A673 (cell line): ENCODE measurements at regions not wholly inside any gene's neighbourhood (a gene's known extent, or its start where the extent isn't known, plus 50 kb on each side); places are given as distances from the start of the nearest gene placed in this dataset.

Experiments
- BruUV-seq: library from RNA; stranded (reverse); fragments of 400-500 nt; replicated peaks from 2 replicates; lab custom pipeline; 2021; lab: Mats Ljungman, UMichigan
- CTCF ChIA-PET: fragments of 300-600 bp; sonication (Branson Sonifier 250); formaldehyde crosslinking; loops from one replicate; lab custom pipeline; 2022; ENCODE audit warnings: antibody characterized with exemption; lab: Charles Lee
- POLR2A ChIA-PET: fragments of 300-600 bp; sonication (Branson Sonifier 250); formaldehyde crosslinking; loops from one replicate; lab custom pipeline; 2022; ENCODE audit warnings: antibody characterized with exemption; ENCODE audit not compliant: low non-redundant PET; lab: Charles Lee
- DNase-seq: peaks from one replicate; pipeline ENCODE4 v3.0.0-alpha.2; 2015; ENCODE audit warnings: low spot score
- H3K27ac ChIP-seq: fragments of 200-600 bp; sonication (generic); 2 replicates; pipeline ENCODE4 v1.5.1; 2016; ENCODE audit warnings: mixed run types, low read depth, mild to moderate bottlenecking, mixed read lengths, antibody characterized with exemption, low read length; ENCODE audit not compliant: poor library complexity, severe bottlenecking
- H3K27me3 ChIP-seq: fragments of 200-600 bp; sonication (generic); replicated peaks from 2 replicates; pipeline ENCODE4 v1.6.1; 2017; ENCODE audit warnings: mixed run types, low read depth, mild to moderate bottlenecking, mixed read lengths, antibody characterized with exemption, low read length; ENCODE audit not compliant: insufficient read depth, poor library complexity
- H3K36me3 ChIP-seq: fragments of 200-600 bp; sonication (generic); 2 replicates; pipeline ENCODE4 v1.6.1; 2016; ENCODE audit warnings: mixed run types, mild to moderate bottlenecking, mixed read lengths, antibody characterized with exemption, low read length; ENCODE audit not compliant: insufficient read depth, poor library complexity, severe bottlenecking
- H3K4me1 ChIP-seq: fragments of 200-600 bp; sonication (generic); 2 replicates; pipeline ENCODE4 v1.6.1; 2017; ENCODE audit warnings: mixed run types, mild to moderate bottlenecking, mixed read lengths, antibody characterized with exemption, low read length; ENCODE audit not compliant: insufficient read depth, poor library complexity, severe bottlenecking
- H3K4me3 ChIP-seq: fragments of 200-600 bp; sonication (generic); 2 replicates; pipeline ENCODE4 v1.5.1; 2016; ENCODE audit warnings: low read depth, mixed run types, mild to moderate bottlenecking, mixed read lengths, low read length; ENCODE audit not compliant: poor library complexity, severe bottlenecking
- H3K9me3 ChIP-seq: fragments of 200-600 bp; sonication (generic); 2 replicates; pipeline ENCODE4 v1.6.1; 2016; ENCODE audit warnings: mixed run types, low read depth, mild to moderate bottlenecking, mixed read lengths, antibody characterized with exemption, low read length; ENCODE audit not compliant: poor library complexity, severe bottlenecking
- EZH2 ChIP-seq: fragments of 200-600 bp; sonication (generic); IDR thresholded peaks from 2 replicates; pipeline ENCODE4 v1.6.1; 2017; ENCODE audit warnings: borderline replicate concordance, low read depth, mild to moderate bottlenecking, mixed read lengths, antibody characterized with exemption, low read length; ENCODE audit not compliant: poor library complexity, severe bottlenecking
- intact Hi-C: fragments of 100-400 bp; cut with micrococcal nuclease; formaldehyde crosslinking; loops from one replicate; pipeline ENCODE4 v1.10.0; 2022; ENCODE audit not compliant: unreplicated experiment
- TF ChIP-seq, protein P1 (sequence below): fragments of 300-800, 200-600 bp; sonication (generic); conservative IDR thresholded peaks from 2 replicates; pipeline ENCODE4 v1.5.1; 2017; ENCODE audit warnings: low read depth, mild to moderate bottlenecking, antibody characterized with exemption, low read length, moderate library complexity, mixed read lengths

DNA sequence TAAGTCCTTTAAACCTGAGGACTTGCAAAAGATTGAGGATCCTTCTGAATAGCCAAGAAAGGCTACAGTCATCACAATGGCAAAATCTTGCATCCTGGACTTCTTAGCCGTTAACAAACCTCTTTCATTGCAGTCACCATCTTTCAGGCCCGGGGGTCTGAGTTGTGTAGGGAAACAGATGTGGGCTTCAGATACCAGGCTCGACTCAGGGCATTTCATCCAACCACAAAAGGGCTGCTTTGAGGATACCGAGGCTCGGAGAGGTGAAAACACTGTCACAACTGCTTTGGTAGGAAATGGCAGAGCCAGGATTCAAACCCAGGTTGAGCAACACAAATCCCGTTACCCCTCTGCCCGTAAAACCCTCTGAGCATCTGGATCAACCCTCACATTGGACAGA, 147.4 kb downstream of the TFCP2L1 start:
- POLR2A ChIA-PET: no interaction called here
- CTCF ChIA-PET: no interaction called here
- intact Hi-C loops: no loop called here
- Histone ChIP-seq H3K4me3 (no peak overlapping the region), H3K4me1 (no peaks in the 10 kb centered on the region), H3K9me3 (no peaks in the 10 kb centered on the region), H3K27me3 (peaks cover 9% of the 10 kb centered on the region), H3K27ac (no peak overlapping the region), H3K36me3 (no peaks in the 10 kb centered on the region)
- no peak for DNase-seq
- TF ChIP-seq, protein P1, sequence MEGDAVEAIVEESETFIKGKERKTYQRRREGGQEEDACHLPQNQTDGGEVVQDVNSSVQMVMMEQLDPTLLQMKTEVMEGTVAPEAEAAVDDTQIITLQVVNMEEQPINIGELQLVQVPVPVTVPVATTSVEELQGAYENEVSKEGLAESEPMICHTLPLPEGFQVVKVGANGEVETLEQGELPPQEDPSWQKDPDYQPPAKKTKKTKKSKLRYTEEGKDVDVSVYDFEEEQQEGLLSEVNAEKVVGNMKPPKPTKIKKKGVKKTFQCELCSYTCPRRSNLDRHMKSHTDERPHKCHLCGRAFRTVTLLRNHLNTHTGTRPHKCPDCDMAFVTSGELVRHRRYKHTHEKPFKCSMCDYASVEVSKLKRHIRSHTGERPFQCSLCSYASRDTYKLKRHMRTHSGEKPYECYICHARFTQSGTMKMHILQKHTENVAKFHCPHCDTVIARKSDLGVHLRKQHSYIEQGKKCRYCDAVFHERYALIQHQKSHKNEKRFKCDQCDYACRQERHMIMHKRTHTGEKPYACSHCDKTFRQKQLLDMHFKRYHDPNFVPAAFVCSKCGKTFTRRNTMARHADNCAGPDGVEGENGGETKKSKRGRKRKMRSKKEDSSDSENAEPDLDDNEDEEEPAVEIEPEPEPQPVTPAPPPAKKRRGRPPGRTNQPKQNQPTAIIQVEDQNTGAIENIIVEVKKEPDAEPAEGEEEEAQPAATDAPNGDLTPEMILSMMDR: no peak
- BruUV-seq: no TSS peak

DNA sequence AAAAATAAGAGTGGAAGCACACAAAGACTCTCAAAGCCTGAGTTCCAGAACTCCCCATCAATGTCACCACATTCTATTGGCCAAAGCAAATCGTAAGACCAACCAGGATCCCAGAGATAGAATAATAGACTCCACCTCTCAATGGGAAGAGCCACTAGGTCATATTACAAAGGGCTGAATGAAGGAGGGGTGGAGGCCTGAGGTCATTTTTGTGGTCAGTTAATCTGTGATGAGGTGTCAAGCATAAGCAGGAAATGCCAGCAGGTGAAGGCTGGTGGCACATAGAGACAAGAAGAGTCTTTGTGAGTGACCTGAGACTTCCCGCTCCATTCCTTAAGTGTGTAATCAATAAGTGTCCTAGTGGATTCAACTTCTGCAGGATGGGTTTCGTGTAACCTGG, 144.3 kb downstream of the TFCP2L1 start:
- Histone ChIP-seq H3K27ac (no peak overlapping the region), H3K4me1 (no peaks in the 10 kb centered on the region), H3K4me3 (no peak overlapping the region), H3K27me3 (peaks cover 9% of the 10 kb centered on the region), H3K36me3 (no peaks in the 10 kb centered on the region), H3K9me3 (no peaks in the 10 kb centered on the region)
- no peak for DNase-seq
- POLR2A ChIA-PET: no interaction called here
- BruUV-seq: no TSS peak
- TF ChIP-seq, protein P1: no peak
- intact Hi-C loops: no loop called here
- CTCF ChIA-PET: interaction anchor here (1.8 kb wide), 1 partner anchor 12 kb away, joined by 6 read pairs; no protein-coding TSS in a partner anchor

DNA sequence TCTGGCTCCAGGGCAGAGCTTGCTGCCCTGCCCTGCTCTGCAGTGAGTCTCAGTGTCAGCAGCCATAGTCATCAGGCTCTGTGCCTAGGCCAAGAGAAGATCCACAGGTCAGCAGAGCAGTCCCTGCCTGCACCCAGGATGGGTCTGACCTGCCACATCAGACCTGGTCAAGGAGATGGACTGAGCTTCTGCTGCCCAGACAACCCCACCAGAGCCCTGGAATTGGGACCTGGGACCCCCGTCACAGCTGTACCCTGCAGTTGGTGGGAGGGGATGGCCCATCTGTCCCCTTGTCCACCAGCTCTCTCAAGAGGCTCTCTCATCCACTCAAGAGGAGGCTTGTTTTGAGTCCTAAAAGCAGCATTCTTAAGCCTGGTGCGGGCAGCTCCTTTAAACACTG, 142.6 kb downstream of the TFCP2L1 start:
- no peak for DNase-seq
- Histone ChIP-seq H3K9me3 (no peaks in the 10 kb centered on the region), H3K4me3 (no peak overlapping the region), H3K36me3 (no peaks in the 10 kb centered on the region), H3K4me1 (no peaks in the 10 kb centered on the region), H3K27me3 (peaks cover 9% of the 10 kb centered on the region), H3K27ac (no peak overlapping the region)
- intact Hi-C loops: no loop called here
- CTCF ChIA-PET: no interaction called here
- POLR2A ChIA-PET: no interaction called here
- TF ChIP-seq EZH2: no peak
- TF ChIP-seq, protein P1: no peak
- no TSS peak for BruUV-seq
